ENCODE measurements at regions not wholly inside any gene's neighbourhood (a gene's known extent, or its start where the extent isn't known, plus 50 kb on each side); places are given as distances from the start of the nearest gene placed in this dataset.

- no peak overlapping the region for H3K9ac ChIP-seq (ENCODE audit: low read length in 3 of 3)
Measured at GRCh38 chr2:220504938-220505503, 877.6 kb downstream of the SLC4A3 start.

GRCh38 chr2:220506466-220506865 is 879.0 kb downstream of the SLC4A3 start:
- DNase-seq: no peak
- FAIRE-seq: no peak

More at GRCh38 chr2:220504938-220505503, 877.6 kb downstream of the SLC4A3 start:
- Histone ChIP-seq H3K36me3 (ENCODE audit: control insufficient read depth in 2 of 3, insufficient read depth in 3 of 3, low read length in 3 of 3) (no peaks in the 10 kb centered on the region), H3K4me1 (ENCODE audit: control insufficient read depth in 2 of 3, insufficient read depth in 2 of 3, low read depth in 1 of 3, low read length in 3 of 3) (no peaks in the 10 kb centered on the region), H3K9me3 (ENCODE audit: control insufficient read depth in 2 of 3, insufficient read depth in 1 of 3, low read length in 3 of 3) (no peaks in the 10 kb centered on the region), H3K27me3 (ENCODE audit: control insufficient read depth, insufficient read depth, low read length) (no peaks in the 10 kb centered on the region), H3K4me3 (ENCODE audit: low read length in 3 of 3) (no peak overlapping the region), H3K27ac (ENCODE audit: low read depth in 2 of 2, low read length in 2 of 2) (no peak overlapping the region)
- no peak for TF ChIP-seq CTCF (IDR thresholded peaks at IDR 0.05; ENCODE audit: borderline replicate concordance, extremely low read depth, insufficient read depth)
- intact Hi-C loops (cut with DNase I): no loop called here
- FAIRE-seq (no peak), DNase-seq (no peak)

GRCh38 chr2:220509096-220509757 is 881.8 kb downstream of the SLC4A3 start:
- no peak for FAIRE-seq
- no peak overlapping the region for H3K9ac ChIP-seq (ENCODE audit: low read length in 3 of 3)
- H3K36me3 ChIP-seq (ENCODE audit: control insufficient read depth in 2 of 3, insufficient read depth in 3 of 3, low read length in 3 of 3): no peaks in the 10 kb centered on the region
- DNase-seq: peak in 1 of 5 donors; percentile 1
- H3K4me3 ChIP-seq (ENCODE audit: low read length in 3 of 3): no peak overlapping the region
- H3K27me3 ChIP-seq (ENCODE audit: control insufficient read depth, insufficient read depth, low read length): no peaks in the 10 kb centered on the region
- intact Hi-C loops (cut with DNase I): no loop called here
- H3K9me3 ChIP-seq (ENCODE audit: control insufficient read depth in 2 of 3, insufficient read depth in 1 of 3, low read length in 3 of 3): no peaks in the 10 kb centered on the region
- no peaks in the 10 kb centered on the region for H3K4me1 ChIP-seq (ENCODE audit: control insufficient read depth in 2 of 3, insufficient read depth in 2 of 3, low read depth in 1 of 3, low read length in 3 of 3)
- TF ChIP-seq CTCF (IDR thresholded peaks at IDR 0.05; ENCODE audit: borderline replicate concordance, extremely low read depth, insufficient read depth): no peak
- no peak overlapping the region for H3K27ac ChIP-seq (ENCODE audit: low read depth in 2 of 2, low read length in 2 of 2)

More at GRCh38 chr2:220506466-220506865, 879.0 kb downstream of the SLC4A3 start:
- Histone ChIP-seq H3K4me1 (ENCODE audit: control insufficient read depth in 2 of 3, insufficient read depth in 2 of 3, low read depth in 1 of 3, low read length in 3 of 3) (no peaks in the 10 kb centered on the region), H3K4me3 (ENCODE audit: low read length in 3 of 3) (no peak overlapping the region), H3K36me3 (ENCODE audit: control insufficient read depth in 2 of 3, insufficient read depth in 3 of 3, low read length in 3 of 3) (no peaks in the 10 kb centered on the region), H3K27me3 (ENCODE audit: control insufficient read depth, insufficient read depth, low read length) (no peaks in the 10 kb centered on the region), H3K9ac (ENCODE audit: low read length in 3 of 3) (no peak overlapping the region), H3K27ac (ENCODE audit: low read depth in 2 of 2, low read length in 2 of 2) (no peak overlapping the region), H3K9me3 (ENCODE audit: control insufficient read depth in 2 of 3, insufficient read depth in 1 of 3, low read length in 3 of 3) (no peaks in the 10 kb centered on the region)
- intact Hi-C loops (cut with DNase I): no loop called here
- TF ChIP-seq CTCF (IDR thresholded peaks at IDR 0.05; ENCODE audit: borderline replicate concordance, extremely low read depth, insufficient read depth): no peak

Measured in kidney (tissue), 13 donors.